HG03108 (cell line): ENCODE measurements at regions not wholly inside any gene's neighbourhood (a gene's known extent, or its start where the extent isn't known, plus 50 kb on each side); places are given as distances from the start of the nearest gene placed in this dataset.
"Not testable (repeated sequence)": the region's sequence is repeated elsewhere in the genome, so short reads cannot be mapped to it uniquely, and the experiment has no call there.

ENCODE experiments used
- ATAC-seq: cut with Tn5 transposase; IDR thresholded peaks from one replicate; pipeline ENCODE4 v1.9.1; 2021; ENCODE audit warnings: moderate library complexity; ENCODE audit not compliant: unreplicated experiment

DNA sequence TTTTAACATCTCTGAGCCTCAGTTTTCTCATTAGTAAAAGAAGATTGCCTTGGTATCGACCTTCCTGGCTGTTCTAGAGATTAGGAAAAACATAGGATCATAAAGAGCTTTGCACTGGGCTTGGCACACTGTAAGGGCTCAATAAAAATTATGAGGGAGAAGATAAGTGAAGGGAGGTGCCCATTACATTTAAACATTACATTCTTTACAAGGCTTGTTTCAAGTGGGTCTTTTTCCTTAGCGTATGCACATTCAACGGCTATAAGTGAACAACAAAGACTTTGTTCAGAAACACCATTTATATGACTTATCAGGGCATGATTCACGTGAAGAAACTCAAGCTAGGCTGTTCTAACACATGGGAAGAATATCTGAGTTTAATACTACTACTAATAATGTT, 351.9 kb upstream of the NPVF start:
- ATAC-seq: no peak

- no peak for ATAC-seq
Observed at GRCh38 chr7:25583621-25584020, 355.3 kb upstream of the NPVF start.

- no peak for ATAC-seq
Observed at GRCh38 chr7:25584112-25584938, 356.0 kb upstream of the NPVF start.

DNA sequence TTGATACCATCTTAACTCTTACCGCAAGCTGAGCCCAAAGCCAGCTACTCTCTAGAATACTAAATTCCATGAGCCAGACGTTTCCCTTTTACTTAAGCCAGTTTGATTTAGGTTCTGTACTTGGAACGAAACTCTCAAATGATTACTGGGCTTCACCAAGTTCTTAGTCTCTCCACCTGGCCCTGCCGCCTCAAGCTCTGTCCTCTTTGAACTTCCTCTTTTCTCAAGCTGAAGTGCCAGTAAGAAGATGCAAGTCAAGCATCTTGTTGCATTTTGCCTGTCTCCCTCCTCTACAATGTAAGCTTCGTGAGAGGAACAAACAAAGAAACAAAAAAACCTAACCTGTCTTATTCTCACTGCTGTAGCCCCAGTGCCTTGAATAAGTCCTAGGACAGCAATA, 358.2 kb upstream of the NPVF start:
- no peak for ATAC-seq

- no peak for ATAC-seq
Observed at GRCh38 chr7:25594122-25594521, 365.8 kb upstream of the NPVF start.

DNA sequence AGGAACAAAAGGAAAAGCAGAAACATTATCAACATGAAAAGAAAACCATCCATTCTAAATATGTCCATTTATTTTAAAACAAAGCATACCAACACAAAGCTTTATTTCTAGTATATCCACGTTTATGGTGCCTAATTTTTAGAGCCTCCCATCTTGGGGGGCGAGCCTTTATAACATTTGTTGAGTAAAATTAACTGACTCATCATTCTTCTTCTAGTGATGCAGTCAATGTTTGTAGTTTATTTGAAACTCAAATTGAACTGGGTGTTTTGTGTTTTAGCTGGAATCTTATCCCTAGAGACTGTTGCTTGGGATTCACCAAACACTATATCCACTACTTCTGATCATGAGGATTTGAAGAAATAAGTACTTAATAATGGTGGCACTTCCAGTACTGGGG, 366.4 kb upstream of the NPVF start:
- no peak for ATAC-seq

- no peak for ATAC-seq
Observed at GRCh38 chr7:25595996-25596395, 367.7 kb upstream of the NPVF start.

DNA sequence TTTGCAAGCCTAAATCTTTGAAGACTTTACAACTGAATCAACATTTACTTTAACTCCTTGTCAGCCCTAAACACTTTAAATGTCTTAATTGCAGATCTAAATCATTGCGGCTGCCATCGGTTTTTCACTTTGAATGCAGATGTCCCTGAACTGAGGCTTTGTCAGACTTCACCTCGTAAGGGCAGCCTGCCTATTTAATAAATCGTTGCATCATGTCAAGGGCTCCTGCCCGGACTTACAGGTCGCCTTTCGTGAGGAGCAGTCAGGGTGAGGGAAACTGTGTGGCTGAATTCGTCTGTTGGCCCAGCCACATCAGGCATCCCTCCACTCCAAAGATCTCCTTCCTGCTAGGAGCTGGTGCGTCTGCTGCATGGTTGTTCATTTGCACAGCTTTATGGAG, 368.2 kb upstream of the NPVF start:
- ATAC-seq: no peak

DNA sequence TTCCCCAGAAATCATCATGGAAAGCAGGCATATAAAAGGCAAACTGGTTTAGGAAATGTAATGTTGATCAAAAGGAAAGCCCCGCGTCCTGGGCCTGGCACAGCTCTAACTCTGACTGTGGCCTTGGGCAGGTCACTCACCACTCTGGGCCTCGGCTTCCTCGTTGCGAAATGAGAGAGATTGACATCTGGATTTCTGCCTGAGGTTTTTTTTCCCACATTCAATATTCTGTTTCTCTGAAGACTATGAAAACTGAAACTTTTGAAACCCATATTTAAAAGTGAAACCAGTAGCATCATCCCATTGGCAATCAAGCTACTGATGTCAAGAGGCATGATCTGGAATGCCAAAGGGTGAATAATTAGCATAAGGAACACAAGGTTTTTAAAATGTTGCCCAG, 369.7 kb upstream of the NPVF start:
- ATAC-seq: no peak

- ATAC-seq: no peak
Observed at GRCh38 chr7:25598765-25599164, 370.5 kb upstream of the NPVF start.

DNA sequence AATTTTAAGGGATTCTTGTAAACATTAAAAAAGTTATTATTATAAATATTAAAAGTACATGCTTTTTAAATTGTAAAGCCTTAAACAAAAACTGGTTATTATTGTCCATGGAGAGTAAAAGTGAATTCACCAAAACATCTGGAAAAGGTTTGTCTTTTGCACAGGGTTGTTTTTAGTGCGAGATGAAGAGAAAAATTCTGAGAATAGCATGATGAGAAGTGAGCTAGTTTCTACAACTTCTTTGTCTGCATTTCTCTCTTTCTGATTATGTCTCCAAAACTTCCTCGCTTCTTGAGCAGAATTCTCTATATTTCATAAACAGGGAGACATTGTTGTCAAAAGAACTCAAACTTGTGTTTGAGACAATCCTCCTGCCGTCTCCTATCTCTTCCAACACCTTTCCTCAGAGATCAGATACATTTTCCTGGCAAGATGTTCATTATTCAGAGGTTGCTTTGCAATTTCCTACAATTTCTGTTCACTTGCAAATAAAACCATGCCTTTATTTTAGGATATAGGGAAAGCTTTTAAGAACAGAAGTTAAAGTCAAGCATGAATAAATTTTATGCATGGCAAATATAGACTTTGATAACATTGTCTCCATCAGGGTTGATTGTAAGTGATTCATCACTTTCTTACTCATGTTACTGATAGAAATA, 372.1 kb upstream of the NPVF start:
- ATAC-seq: no peak

GRCh38 chr7:25602730-25603426, 374.6 kb upstream of the NPVF start:
- ATAC-seq: not testable (repeated sequence)

- not testable (repeated sequence) for ATAC-seq
Observed at GRCh38 chr7:25603427-25603740, 375.1 kb upstream of the NPVF start.

- ATAC-seq: no peak
Observed at GRCh38 chr7:25611196-25611595, 382.9 kb upstream of the NPVF start.

GRCh38 chr7:25613912-25614311, 385.6 kb upstream of the NPVF start:
- no peak for ATAC-seq

DNA sequence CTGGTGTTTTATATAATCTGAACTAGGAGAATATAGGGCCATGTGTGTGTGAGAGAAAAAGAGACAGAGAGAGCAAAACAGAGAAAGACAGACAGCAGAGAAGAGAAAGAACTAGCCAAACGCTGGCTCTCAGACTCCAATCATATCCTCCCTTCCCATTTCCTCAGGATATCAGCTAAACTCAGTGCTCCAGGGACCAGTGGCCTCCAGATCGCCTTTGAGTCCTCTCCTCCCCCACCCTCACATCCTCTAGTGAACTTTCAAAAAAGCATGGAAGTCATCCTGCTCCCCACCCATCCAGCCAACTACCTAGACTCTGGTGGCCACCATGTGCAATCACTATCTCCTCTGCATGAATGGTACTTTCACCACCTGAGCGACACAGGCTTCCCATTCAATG, 386.1 kb upstream of the NPVF start:
- no peak for ATAC-seq

DNA sequence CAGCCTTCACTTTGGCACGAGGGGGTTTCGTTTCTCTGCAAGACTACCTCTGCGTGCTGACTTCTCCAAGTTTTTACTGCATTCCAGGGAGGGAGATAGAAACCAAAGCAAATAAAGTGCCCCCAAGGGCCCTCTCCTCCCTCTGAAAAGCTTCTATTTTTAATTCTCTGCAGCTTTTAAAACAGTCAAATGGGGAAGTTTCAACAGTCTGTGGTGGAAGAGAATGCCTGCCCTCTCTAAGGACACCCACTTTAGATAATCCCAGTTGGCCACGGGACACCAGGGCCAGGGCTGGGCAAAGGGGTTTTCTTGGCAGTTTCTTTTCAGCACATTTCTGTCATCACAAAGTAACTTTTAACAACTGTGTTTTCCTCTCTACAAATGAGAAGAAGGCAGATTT, 386.7 kb upstream of the NPVF start:
- ATAC-seq: no peak

DNA sequence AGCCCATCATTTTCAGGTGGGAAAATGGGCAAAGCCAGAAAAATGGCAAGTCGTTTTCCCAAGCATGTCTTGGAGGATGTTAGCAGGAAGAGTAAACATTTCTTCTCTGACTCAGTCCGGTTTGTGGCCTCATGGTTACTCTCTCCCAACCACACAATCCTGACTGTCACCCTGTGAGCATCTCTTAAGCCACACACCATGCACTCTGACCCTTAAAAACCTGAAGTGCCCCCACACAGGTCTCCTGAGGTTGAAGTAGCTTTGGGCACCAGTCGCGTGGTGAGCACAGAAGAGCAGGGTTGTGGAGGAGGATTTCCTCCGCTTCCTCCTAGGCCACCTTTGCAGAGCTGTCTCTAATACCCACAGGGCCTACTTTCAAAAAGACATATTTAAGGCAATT, 387.3 kb upstream of the NPVF start:
- no peak for ATAC-seq

DNA sequence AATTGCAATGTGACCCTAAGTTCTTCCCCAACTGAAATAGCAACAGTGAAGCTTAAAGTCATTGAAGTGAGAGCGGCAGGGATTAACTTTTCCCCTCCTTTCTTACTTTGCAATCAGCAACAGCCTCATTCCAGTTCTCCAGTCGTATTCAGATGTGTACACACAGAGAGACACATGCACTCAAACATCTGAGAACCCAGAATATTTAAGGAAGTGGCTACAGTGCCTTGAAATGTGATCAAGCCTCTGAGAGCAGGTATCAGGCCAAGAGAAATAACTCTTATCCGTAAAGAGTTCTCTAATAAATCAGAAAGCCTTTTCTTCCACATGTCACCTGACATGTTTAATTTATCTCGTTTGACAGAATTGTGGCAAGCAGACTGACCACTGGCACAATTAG, 388.9 kb upstream of the NPVF start:
- ATAC-seq: no peak

DNA sequence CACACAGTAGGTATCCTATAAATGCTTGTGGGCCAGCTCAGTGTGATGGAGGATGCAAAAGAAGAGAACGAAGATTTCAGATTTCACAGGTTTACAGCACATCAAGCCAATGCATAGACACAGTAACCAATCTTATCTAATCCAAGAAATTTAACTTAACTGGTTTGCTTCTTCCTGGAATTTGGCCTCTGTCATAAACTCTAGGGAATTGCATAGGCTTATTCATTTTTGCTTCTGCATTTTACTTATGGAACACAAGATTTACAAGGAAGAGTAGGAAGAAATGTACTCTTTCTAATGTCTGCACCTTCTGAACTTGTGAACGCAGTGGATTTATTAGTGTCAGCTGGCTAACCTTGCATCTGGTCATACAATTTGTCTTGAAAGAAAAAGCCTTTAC, 389.4 kb upstream of the NPVF start:
- ATAC-seq: no peak

DNA sequence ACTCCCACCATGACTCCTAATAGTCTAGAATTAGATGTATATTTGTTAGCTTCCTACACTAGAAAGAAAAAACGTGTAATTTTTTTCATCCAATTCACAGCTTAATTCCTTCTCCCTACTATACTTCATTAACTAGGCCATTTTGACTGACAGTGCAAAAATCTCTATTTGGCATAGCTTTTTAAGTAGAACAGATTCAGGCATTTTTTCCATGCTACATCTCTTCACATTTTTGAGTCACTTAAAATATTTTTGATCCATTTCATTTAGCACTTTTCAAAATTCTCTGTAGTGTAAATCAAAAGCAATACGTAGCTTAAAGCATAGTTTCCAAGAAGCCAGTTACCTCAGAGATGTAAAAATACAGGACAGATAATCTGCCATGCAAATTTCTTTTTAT, 391.1 kb upstream of the NPVF start:
- no peak for ATAC-seq
